ENCODE measurements at regions not wholly inside any gene's neighbourhood (a gene's known extent, or its start where the extent isn't known, plus 50 kb on each side); places are given as distances from the start of the nearest gene placed in this dataset.

- H3K4me1 Mint-ChIP-seq = peaks cover 27% of the 10 kb centered on the region
- no peak for TF ChIP-seq IRF1 (CRISPR knock-in tag; IDR thresholded peaks at IDR 0.05)
- TF ChIP-seq, protein P1, sequence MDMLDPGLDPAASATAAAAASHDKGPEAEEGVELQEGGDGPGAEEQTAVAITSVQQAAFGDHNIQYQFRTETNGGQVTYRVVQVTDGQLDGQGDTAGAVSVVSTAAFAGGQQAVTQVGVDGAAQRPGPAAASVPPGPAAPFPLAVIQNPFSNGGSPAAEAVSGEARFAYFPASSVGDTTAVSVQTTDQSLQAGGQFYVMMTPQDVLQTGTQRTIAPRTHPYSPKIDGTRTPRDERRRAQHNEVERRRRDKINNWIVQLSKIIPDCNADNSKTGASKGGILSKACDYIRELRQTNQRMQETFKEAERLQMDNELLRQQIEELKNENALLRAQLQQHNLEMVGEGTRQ (CRISPR knock-in tag; IDR thresholded peaks at IDR 0.05) = peak; percentile 14; the same call in 1 of the 2 replicates
- peaks cover 34% of the 10 kb centered on the region for H3K36me3 Mint-ChIP-seq
- ATAC-seq (peak; percentile 81), DNase-seq (ENCODE audit: low spot score) (no peak)
- peaks cover 85% of the 10 kb centered on the region for H3K27me3 Mint-ChIP-seq (ENCODE audit: low read depth)
- ChIA-PET POLR2A (no interaction called here), CTCF (interaction anchor here (0.9 to 1.4 kb wide), 4 partner anchors 17 to 119 kb away, joined by 3 to 5 read pairs (median 3); no protein-coding TSS in a partner anchor)
- peaks cover 49% of the 10 kb centered on the region for H3K9me3 Mint-ChIP-seq
- H3K27ac Mint-ChIP-seq = peak overlapping the region; percentile 74
- H3K4me3 Mint-ChIP-seq = no peak overlapping the region
Measured at GRCh38 chr11:134749040-134749839, 337.2 kb upstream of the B3GAT1 start.

- ATAC-seq (no peak), DNase-seq (ENCODE audit: low spot score) (no peak)
- peaks cover 70% of the 10 kb centered on the region for H3K27me3 Mint-ChIP-seq (ENCODE audit: low read depth)
- POLR2A ChIA-PET = no interaction called here
- H3K4me1 Mint-ChIP-seq = peaks cover 27% of the 10 kb centered on the region
- no peak overlapping the region for H3K27ac Mint-ChIP-seq
- H3K9me3 Mint-ChIP-seq = peaks cover 48% of the 10 kb centered on the region
- peaks cover 34% of the 10 kb centered on the region for H3K36me3 Mint-ChIP-seq
- no peak overlapping the region for H3K4me3 Mint-ChIP-seq
- CTCF ChIA-PET = no interaction called here
- TF ChIP-seq ZNF512 (CRISPR knock-in tag; IDR thresholded peaks at IDR 0.05; ENCODE audit: borderline replicate concordance) = no peak
- TF ChIP-seq ESRRA (CRISPR knock-in tag; IDR thresholded peaks at IDR 0.05; ENCODE audit: borderline replicate concordance) = no peak
- no peak for TF ChIP-seq ATF6 (CRISPR knock-in tag; IDR thresholded peaks at IDR 0.05)
- no peak for TF ChIP-seq RORB (CRISPR knock-in tag; IDR thresholded peaks at IDR 0.05)
- TF ChIP-seq GABPB1 (CRISPR knock-in tag; IDR thresholded peaks at IDR 0.05) = no peak
- no peak for TF ChIP-seq CDX4 (CRISPR knock-in tag; IDR thresholded peaks at IDR 0.05; ENCODE audit: borderline replicate concordance)
- TF ChIP-seq ZNF532 (CRISPR knock-in tag; IDR thresholded peaks at IDR 0.05; ENCODE audit: borderline replicate concordance) = no peak
- TF ChIP-seq, protein P2, sequence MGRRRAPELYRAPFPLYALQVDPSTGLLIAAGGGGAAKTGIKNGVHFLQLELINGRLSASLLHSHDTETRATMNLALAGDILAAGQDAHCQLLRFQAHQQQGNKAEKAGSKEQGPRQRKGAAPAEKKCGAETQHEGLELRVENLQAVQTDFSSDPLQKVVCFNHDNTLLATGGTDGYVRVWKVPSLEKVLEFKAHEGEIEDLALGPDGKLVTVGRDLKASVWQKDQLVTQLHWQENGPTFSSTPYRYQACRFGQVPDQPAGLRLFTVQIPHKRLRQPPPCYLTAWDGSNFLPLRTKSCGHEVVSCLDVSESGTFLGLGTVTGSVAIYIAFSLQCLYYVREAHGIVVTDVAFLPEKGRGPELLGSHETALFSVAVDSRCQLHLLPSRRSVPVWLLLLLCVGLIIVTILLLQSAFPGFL (CRISPR knock-in tag; IDR thresholded peaks at IDR 0.05; ENCODE audit: borderline replicate concordance) = no peak
- no peak for TF ChIP-seq FOXP4 (CRISPR knock-in tag; IDR thresholded peaks at IDR 0.05)
- no peak for TF ChIP-seq TP53 (CRISPR knock-in tag; IDR thresholded peaks at IDR 0.05)
- TF ChIP-seq HMGXB4 (CRISPR knock-in tag; IDR thresholded peaks at IDR 0.05) = no peak
Measured at GRCh38 chr11:134746609-134747008, 334.6 kb upstream of the B3GAT1 start.

Data from WTC11 (cell line).